GM19328 (cell line): ENCODE measurements at regions not wholly inside any gene's neighbourhood (a gene's known extent, or its start where the extent isn't known, plus 50 kb on each side); places are given as distances from the start of the nearest gene placed in this dataset.

ENCODE experiments used
- ATAC-seq: cut with Tn5 transposase; IDR thresholded peaks from one replicate; pipeline ENCODE4 v1.9.1; 2021; ENCODE audit warnings: mild to moderate bottlenecking, moderate library complexity; ENCODE audit not compliant: unreplicated experiment

DNA sequence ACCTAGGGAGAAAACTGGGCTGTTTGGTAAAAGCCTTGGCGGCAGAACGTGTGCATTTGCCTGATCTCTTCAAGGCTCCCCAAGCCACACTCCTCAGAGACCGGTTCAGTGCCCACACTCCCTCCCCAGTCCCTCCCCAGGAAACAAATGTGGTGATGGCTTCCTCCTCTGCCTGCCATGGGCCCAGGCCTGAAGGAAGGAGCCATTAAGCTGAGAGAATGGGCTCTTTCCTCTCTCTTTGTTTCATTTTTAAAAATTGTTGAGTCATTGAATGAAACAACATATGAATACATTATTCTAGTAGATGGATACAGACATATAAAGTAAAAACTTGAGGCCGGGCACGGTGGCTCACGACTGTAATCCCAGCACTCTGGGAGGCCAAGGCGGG lies 50.6 kb upstream of the YWHAQ start:
- no peak for ATAC-seq

DNA sequence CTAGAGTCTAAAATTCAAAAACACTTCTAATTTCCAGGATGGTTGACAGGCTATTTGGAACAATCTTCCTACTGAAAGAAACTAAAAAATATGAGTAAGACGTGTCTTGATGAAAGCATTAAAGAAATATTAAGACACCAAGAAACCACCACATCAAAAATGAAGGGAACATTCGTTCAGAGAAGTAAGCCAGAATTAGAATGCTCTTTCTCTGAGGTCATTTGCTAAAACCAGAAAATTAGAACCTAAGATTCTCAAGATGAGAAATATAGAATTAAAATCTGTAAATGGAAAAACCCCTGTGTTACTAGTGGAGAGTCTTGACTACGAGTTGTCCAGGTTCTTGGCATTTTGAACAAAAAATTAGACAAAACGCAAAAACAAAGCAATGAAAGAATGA lies 54.8 kb upstream of the YWHAQ start:
- ATAC-seq, result no peak

DNA sequence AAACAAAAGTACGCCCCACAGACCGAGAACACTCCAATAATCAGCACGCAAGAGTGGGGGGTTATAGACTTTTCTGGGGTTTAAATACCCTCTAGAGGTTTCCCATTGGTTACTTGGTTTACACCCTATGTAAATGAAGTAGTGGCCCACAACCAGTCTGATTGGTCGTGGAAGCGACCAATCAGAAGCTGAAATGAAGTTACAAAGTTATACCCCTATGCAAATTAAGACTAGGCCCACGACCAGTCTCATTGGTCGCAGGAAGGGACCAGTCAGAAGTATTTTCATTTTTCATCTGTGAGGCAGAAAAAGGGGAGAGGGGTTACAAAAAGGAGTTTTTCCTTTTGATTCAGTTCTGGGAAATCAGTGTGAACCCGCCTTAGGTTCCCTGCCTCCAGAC lies 55.3 kb upstream of the YWHAQ start:
- no peak for ATAC-seq

DNA sequence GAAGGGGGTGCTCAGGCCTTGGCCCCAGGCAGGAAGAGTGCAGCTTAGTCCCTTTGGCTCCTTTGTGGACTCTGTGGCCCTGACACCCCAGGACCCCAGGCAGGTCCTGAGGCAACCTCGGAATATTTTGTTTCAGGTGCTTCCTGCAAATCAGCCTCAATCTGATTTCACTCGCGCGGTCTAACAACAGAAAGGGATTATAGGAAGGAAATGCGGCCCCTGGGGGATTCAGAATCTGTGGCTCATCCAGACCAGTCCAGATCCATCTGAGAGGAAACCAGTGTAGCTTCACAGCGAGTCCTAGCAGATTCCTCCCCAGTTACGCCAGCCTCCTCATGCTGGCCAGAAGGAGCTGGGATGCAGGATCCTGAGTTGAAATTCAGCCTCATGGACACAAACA lies 59.5 kb upstream of the YWHAQ start:
- ATAC-seq, result no peak

DNA sequence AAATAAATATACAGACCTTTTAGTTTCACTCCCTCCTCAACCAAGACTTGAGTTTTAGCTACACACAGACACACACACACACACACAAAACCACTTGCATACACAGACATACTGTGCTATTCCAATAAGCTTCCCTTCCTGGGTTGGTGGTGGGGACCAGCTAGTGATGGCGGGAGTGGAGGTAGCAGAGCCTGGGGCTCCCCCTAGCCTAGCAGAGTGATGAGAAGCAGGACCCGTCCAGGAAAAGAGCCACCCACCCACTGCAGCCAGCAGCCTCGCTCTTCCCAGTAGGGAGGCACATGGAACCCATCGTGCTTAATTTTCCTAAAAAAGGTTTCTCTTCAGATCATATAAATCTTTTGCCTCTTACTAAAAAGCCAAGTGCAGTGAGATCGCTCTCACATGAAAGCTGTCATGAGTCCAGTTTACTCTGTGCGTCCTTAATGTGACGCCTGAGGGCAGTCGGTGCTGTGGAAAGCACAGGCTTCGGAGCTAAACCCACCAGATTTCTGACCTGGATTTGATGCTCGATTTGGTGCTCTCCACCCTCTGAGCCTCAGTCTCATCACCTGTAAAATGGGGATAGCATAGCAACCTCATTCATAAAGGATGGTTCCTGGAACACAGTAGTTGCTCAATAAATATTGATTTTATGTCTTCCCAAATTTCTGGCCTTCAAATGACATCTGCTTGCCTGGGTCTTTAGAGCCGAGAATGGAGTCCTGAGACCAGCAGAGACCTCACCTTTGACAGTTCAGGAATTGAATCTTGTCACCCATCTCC lies 60.1 kb upstream of the YWHAQ start:
- no peak for ATAC-seq

DNA sequence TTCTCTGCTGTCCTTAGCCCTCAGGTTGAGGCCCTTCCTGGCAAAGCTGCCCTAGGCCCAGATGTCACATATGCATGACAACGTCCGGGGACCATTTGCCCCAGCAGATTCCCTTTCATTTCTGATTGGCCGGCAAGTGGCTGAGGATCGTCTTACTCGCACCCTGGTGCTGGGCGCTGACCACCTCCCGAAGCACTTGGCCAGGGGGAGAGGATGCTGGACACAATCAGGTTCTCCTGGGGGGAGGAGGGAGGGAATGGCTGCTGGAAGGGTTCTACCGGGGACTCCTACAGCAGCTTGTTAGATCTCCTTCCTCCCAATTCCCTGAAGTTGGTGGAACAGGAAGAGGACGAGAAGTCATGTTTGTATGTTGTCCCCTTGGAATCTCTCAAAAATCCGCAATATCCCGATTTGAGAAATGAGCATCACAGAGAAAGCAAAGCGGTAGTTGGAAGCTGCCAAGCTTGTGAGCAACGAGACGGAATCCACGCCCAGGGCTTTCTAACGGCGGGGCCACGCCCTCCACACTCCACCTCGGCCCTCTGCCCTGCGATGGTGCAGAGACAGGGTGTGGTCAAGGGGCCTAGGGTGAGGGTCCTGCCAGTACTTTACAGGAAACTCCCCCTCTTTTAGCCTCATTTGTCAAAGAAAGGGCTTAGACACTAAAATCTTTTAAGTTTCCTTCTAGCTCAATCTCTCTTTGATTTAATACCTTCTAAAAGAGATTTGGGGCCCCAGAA lies 61.8 kb upstream of the YWHAQ start:
- ATAC-seq, result no peak

DNA sequence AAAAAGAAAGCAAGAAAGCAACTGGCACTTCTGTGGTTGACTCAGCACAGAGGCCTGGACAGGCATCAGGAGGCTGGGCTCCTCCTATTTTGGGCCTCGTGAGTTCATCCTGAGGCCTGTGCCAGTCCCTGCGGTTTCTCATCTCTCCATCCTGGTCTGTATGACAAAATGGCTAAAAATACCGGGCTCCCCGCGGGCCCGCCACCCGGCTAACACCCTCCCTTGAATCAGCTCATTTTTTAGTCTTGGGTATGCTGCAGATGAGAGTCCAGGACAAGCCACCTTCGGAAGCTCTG lies 62.3 kb upstream of the YWHAQ start:
- no peak for ATAC-seq

DNA sequence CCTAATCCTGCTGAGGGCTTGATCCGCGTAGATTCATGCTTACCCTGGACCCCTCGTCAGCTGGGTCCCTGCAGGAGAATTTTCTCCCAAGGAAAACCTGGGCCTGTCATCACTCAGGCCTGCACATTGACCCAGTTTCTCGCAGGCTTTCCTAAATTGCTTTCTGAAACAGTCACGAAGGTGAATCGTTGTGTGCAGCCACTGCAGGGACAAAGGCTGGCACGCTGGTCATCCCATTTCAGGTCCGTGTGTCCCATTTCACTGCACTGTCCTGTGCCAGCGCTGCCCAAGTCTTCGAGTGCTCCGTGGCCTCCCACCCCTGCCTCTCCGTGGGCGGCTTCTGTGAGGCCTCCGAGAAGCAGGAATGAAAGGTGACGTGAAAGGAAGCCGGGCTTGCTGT lies 62.8 kb upstream of the YWHAQ start:
- ATAC-seq, result no peak

DNA sequence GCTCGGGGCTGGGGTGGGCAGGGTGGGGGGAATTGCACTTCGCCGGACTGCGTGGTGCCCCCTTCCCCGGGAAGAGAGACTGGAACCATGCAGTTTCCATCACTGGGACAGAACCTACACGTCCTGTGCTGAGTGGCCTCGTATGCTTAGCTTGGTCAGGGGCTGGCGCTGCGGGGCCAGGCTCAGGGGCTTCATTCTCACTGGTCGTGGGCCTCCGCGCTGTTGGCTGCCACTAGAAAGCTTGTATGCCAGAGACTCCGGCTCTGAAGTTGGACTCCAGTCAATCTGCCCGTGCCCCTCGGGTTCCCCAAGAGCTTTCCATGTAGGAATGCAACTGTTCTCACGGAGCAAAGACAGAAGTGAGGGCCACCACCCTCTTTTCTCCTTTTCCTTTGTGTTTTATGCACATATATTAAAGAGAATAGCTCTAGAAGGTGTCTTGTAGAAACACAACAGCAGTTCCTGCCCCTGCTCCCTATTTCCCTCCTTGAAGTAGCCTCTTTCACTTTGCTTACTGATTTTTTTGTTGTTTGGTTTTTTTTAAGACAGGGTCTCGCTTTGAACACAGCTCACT lies 64.0 kb upstream of the YWHAQ start:
- no peak for ATAC-seq

DNA sequence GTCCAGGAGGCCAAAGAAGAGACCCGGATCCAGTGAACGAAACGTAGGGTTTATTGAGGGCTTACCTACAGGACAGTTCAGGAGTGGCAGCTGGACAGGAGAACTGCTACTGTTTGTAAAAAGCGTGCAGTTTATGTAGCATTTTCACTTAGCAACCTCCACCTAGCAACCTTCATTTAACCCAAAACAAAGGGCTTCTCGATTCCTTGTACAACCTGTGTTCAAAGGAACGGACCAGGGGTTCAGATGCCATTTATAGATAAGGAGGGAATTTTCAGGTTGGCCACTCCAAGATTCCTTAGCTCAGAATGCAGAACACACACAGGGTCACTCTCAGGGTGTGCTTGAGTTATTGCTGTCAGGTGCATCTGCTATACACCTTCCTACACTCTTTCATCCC lies 65.1 kb upstream of the YWHAQ start:
- ATAC-seq, result no peak

DNA sequence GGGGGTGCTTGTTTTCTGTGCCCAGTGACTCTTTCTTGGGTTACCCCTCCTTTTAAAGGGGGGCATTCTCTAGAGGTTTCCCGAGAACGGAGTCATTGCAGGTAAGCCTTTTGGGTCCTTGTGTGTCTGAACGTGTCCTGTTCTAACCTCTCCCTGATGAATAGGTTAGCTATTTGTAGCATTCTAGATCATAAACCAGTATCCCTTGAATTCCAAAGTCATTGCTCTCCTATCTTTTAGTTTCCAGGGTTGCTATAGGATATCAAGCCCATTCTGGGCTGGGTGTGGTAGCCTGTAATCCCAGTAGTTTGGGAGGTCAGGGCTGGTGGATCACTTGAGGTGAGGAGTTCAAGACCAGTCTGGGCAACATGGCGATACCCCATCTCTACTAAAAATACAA lies 65.9 kb upstream of the YWHAQ start:
- ATAC-seq, result no peak

DNA sequence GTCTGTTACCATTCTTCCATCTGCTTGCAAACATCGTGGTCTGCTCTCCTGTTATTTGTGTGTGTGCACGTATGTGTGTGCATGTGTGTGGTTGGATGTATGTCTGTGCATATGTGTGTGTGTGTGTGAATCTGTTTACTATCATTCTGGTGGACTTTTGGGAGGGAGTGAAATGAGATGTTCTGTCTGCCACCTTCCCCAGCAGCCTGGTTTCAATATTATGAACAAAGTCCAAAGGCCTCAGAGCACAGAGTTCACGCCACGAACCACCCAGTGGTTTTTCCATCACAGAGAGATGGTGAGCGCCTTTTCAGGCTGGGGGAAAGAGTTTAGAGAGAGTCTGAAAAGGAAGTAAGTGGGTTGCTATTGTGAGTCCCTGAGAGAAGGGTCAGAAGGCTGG lies 67.1 kb upstream of the YWHAQ start:
- no peak for ATAC-seq

DNA sequence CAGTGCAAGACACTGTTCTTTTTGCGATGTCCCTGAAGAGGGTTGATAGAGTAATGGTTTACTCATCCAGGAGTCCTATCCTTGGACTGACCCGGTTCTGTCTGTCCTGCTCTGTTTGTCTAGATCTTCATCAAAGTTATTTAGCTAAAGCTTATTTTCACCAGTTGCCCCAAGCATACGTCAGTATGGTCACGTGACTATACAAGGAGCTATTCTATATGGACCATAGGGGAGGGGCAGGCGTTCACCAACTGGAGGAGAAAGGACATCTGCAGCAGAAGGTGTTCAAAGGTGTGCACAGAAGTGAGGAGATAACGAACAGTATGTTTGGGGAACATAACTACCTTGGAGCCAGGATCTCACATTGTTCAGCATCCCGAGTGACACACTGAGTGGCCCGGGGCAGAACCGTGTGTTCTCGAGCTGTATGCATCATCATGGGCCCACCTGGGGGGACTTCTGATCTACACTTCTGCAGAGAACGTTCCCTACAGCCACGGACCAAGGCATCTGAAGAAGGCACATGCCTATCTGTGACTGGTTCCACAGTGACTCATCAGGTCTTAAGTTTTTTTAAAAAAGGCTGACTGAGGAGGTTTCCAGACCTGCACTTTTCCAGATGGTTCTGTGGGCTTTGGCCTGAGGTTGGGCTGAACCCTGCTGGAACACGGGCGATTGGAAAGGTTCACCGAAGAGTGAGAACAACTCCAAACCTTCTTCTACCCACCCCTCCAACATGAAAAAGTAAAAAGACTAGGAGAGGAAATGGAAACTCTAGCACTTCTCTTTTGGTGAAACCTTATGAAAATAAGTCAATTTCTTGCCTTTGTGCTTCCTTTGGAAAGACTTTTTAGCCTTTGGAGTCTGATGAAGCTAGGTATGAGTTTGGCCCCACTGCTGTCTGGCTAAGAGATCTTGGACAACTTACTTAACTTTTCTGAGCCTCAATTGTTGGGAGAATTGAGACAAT lies 68.6 kb upstream of the YWHAQ start:
- ATAC-seq, result no peak

DNA sequence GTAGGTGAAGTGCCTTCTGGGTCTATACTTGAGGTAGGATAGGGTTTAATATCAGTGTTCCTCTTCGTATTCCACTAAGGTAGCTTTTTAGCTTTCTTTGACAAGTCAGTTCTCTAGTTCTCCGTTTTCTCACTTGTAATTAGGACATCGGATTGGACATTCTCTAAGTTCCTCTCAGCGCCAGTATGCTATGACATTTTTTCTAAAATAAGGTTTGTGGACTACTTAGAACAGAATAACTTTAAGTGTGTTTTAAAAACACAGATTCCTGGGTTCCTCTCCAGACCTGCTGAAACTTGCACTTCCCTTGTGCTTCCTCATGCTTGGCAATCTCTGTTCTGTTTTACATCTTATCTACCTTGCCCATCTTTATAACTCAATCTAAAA lies 69.3 kb upstream of the YWHAQ start:
- no peak for ATAC-seq

DNA sequence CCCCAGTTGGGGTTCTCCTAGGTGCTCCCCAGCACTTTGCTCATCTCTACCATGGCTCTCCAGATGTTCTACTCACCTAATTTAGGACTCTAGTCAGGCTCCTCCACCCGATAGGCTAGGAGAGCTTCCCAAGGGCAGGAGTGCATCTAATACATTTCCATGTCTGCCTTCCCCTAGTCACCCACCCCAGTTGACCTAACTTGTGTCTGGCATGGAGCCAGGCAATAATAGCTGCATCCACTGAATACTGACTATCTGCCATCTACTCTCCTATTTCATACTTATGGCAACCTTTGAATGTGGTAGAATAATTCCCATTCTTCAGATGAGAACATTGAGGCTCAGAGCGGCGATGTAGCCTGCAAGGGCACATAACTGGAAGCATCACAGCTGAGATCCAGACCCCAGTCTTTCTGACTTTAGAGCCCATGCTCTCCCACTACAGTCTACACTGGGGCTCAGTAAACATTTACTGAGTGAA lies 71.8 kb upstream of the YWHAQ start:
- ATAC-seq, result no peak

DNA sequence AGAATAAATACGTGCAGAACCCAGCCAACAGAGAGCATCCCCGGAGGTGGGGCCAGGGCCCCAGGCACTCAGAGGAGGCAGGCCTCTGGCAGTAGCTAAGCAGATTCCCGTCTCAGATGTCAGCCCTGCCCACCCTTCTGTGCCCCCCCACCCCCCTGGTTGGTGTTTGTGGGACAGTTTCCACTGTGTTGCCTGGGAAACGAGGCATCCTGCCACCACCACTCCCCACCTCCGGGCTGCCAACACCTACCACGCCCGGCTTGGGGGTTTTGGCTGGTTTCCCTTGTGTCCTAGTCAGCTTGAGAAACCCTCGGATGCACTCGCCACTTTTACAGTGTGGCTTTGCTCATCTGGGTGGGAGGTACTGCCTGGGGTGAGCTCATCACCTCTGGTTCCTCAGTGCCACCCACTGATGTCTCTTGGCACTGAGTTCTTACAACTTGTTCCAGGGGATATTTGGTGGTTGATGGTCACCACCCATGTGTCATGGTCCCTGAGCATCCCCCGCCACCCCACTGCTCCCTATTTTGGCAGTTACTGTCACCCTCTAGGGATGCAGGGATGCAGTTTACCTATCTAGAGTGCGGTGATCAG lies 72.4 kb upstream of the YWHAQ start:
- no peak for ATAC-seq

DNA sequence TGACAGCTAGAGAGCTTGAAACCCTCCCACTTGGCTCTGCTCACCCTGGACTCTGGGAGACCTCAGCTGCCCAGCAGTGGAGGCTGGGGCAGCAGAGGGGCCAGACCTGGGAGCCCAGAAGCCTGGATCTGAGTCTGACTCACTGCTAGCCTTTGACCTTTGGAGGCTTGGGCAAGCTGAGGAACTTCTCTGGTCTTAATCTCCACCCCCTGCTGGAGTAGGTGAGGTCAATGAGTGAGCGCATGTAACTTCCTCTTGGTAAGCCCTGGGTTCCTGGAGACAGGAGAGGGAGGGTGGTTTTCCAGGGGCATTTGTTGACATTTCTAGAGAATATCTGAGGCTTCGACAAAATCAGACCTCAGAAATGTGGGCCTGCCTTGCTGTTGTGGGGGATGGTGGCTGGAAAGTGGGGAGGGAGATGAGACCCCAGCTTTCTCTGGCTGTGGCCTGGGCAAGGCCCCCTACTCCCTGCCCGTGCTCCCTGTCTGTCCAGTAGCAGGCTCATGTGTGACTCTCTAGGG lies 73.0 kb upstream of the YWHAQ start:
- no peak for ATAC-seq

DNA sequence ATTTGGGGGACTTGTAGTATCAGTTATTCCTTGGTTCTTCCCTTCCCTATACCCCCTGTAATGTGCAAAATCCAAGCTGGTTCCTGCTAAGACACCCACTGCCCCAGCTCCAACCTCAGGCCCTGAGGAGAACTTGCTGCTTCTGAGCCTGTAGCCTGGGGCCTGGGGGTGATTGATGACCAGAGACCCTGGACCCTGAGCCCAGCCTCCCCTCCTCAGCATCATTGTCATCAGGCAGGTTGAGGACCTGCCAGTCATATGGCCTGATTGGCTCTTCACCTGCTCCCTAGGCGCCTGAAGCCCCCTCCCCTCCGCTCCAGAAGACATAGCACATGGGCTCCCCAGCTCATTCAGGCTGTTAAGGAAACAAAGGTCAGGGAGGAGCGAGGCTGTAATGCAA lies 73.8 kb upstream of the YWHAQ start:
- no peak for ATAC-seq

DNA sequence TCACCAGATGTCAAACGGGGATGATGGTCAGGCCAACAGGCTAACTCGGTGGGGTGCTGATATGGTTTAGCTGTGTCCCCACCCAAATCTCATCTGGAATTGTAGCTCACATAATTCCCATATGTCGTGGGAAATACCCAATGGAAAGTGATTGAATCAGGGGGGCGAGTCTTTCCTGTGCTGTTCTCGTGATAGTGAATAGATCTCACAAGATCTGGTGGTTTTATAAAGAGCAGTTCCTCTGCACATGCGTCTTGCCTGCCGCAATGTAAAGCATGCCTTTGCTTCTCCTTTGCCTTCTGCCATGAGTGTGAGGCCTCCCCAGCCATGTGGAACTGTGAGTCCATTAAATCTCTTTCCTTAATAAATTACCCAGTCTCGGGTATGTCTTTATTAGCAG lies 74.4 kb upstream of the YWHAQ start:
- ATAC-seq, result no peak

DNA sequence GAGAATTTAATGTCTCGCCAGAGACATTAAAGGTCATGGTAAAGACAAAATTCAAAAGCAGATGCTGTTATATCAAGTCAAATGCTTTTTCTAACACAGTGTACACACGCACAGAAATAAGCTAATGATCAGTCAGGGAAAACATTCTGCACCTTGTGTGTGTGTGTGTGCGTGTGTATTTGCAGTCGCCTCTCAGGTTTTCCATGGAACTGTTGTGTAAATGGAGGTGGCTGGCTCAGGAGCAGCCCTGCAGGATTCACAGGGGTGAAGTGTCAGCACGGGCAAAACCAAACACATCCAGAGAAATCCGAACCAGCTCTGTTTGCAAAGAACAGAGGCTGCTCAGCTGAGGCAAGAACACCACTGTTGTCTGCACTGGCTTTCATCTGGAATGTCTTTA lies 76.2 kb upstream of the YWHAQ start:
- ATAC-seq, result no peak
